ENCODE measurements at regions not wholly inside any gene's neighbourhood (a gene's known extent, or its start where the extent isn't known, plus 50 kb on each side); places are given as distances from the start of the nearest gene placed in this dataset.

DNA sequence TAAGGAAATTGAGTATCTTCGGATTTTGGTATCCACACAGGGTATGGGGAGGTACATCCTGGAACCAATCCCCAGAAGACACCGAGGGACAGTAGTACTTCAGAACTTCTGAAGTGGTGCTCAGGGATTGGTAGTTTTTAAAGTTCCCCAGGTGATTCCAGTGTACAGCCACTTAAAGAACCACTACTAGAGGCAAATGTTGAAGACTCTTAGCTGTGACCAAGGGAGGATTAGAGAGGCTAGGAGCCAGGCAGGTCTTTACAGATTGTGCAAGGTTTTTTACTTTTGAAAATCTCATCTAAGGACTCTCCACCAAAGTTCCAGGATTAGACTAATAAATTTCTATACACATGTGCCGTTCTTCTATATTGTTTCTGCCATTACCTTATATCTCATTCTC, 52.9 kb upstream of the GLS start:
- no peaks in the 10 kb centered on the region for H3K4me1 Mint-ChIP-seq (ENCODE audit: low read depth, unreplicated experiment)
- TF ChIP-seq, protein P1, sequence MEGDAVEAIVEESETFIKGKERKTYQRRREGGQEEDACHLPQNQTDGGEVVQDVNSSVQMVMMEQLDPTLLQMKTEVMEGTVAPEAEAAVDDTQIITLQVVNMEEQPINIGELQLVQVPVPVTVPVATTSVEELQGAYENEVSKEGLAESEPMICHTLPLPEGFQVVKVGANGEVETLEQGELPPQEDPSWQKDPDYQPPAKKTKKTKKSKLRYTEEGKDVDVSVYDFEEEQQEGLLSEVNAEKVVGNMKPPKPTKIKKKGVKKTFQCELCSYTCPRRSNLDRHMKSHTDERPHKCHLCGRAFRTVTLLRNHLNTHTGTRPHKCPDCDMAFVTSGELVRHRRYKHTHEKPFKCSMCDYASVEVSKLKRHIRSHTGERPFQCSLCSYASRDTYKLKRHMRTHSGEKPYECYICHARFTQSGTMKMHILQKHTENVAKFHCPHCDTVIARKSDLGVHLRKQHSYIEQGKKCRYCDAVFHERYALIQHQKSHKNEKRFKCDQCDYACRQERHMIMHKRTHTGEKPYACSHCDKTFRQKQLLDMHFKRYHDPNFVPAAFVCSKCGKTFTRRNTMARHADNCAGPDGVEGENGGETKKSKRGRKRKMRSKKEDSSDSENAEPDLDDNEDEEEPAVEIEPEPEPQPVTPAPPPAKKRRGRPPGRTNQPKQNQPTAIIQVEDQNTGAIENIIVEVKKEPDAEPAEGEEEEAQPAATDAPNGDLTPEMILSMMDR (IDR thresholded peaks at IDR 0.05; ENCODE audit: unreplicated experiment), result no peak
- CTCF ChIA-PET, result interaction anchor here (1.3 kb wide), 1 partner anchor 11 kb away, joined by 3 read pairs; no protein-coding TSS in a partner anchor
- BruUV-seq (replicated peaks), result no TSS peak
- H3K27ac Mint-ChIP-seq (ENCODE audit: unreplicated experiment), result no peak overlapping the region
- no peak overlapping the region for H3K4me3 Mint-ChIP-seq (ENCODE audit: low read depth, unreplicated experiment)
- H3K27me3 Mint-ChIP-seq (ENCODE audit: unreplicated experiment), result no peaks in the 10 kb centered on the region
- intact Hi-C loops (cut with micrococcal nuclease; ENCODE audit: unreplicated experiment), result no loop called here
- no peaks in the 10 kb centered on the region for H3K36me3 Mint-ChIP-seq (ENCODE audit: insufficient read depth, unreplicated experiment)
- DNase-seq, result no peak
- H3K9me3 Mint-ChIP-seq (ENCODE audit: low read depth, unreplicated experiment), result no peaks in the 10 kb centered on the region

DNA sequence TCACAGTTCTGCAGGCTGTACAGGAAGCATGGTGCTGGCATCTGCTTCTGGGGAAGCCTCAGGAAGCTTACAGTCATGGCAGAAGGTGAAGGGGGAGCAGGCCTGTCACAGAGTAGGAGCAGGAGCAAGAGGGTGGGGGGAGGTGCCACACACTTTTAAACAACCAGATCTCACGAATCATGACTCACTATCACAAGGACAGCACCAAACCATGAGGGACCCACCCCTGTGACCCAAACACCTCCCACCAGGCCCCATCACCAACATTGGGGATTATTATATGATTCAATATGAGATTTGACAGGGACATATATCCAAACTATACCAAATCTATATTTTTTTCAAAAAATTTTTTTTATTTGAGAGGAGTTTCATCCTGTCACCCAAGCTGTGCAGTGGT, 51.0 kb upstream of the GLS start:
- CTCF ChIA-PET, result no interaction called here
- no peaks in the 10 kb centered on the region for H3K27me3 Mint-ChIP-seq (ENCODE audit: unreplicated experiment)
- DNase-seq, result no peak
- H3K36me3 Mint-ChIP-seq (ENCODE audit: insufficient read depth, unreplicated experiment), result no peaks in the 10 kb centered on the region
- TF ChIP-seq, protein P1 (IDR thresholded peaks at IDR 0.05; ENCODE audit: unreplicated experiment), result no peak
- no TSS peak for BruUV-seq (replicated peaks)
- H3K4me3 Mint-ChIP-seq (ENCODE audit: low read depth, unreplicated experiment), result no peak overlapping the region
- H3K27ac Mint-ChIP-seq (ENCODE audit: unreplicated experiment), result no peak overlapping the region
- peaks cover 5% of the 10 kb centered on the region for H3K4me1 Mint-ChIP-seq (ENCODE audit: low read depth, unreplicated experiment)
- intact Hi-C loops (cut with micrococcal nuclease; ENCODE audit: unreplicated experiment), result no loop called here
- no peaks in the 10 kb centered on the region for H3K9me3 Mint-ChIP-seq (ENCODE audit: low read depth, unreplicated experiment)

Measured in Calu3 (cell line).